Testis (tissue), 2 donors: ENCODE measurements at regions not wholly inside any gene's neighbourhood (a gene's known extent, or its start where the extent isn't known, plus 50 kb on each side); places are given as distances from the start of the nearest gene placed in this dataset.

Source experiments
- CTCF ChIP-seq, 3 experiments: fragments of 450-650 bp in 2 of 3; fragments of 200-600 bp in 1 of 3; sonication (generic) in 1 of 3; IDR thresholded peaks; one replicate each; pipeline ENCODE4 v1.5.1; 2016 to 2019; ENCODE audit warnings: antibody characterized with exemption in 3 of 3, mild to moderate bottlenecking in 2 of 3, moderate library complexity in 1 of 3
- POLR2A ChIP-seq: fragments of 450-650 bp; IDR thresholded peaks from one replicate; pipeline ENCODE4 v1.6.1; 2017; ENCODE audit warnings: antibody characterized with exemption, mild to moderate bottlenecking, moderate library complexity

DNA sequence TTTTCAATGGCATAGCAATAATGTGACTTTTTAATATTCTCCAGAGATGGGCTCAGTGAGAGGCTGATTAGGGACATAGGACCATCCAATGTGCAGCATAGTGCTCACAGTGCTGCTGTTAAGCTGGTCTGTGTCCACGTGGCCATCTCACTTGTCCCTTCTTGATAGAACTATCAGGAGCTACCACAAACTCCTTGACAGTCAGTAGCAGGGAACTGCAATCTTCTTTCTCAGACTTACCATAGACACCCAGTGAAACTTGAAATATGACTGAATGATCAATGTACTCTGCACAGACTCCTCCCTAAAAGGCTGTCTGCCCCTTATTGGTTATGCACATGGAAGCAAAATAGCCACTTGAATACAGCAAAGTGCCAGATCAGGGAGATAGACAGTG is 64.5 kb upstream of the WARS2 start:
- TF ChIP-seq CTCF (IDR thresholded peaks at IDR 0.05), result no peak
- no peak for TF ChIP-seq POLR2A
